ENCODE measurements at regions not wholly inside any gene's neighbourhood (a gene's known extent, or its start where the extent isn't known, plus 50 kb on each side); places are given as distances from the start of the nearest gene placed in this dataset.

GRCh38 chr1:38132681-38133080, 86.1 kb upstream of the POU3F1 start:
- H3K4me3 ChIP-seq (ENCODE audit: low read depth, low read length), result no peak overlapping the region
- TF ChIP-seq, protein P1, sequence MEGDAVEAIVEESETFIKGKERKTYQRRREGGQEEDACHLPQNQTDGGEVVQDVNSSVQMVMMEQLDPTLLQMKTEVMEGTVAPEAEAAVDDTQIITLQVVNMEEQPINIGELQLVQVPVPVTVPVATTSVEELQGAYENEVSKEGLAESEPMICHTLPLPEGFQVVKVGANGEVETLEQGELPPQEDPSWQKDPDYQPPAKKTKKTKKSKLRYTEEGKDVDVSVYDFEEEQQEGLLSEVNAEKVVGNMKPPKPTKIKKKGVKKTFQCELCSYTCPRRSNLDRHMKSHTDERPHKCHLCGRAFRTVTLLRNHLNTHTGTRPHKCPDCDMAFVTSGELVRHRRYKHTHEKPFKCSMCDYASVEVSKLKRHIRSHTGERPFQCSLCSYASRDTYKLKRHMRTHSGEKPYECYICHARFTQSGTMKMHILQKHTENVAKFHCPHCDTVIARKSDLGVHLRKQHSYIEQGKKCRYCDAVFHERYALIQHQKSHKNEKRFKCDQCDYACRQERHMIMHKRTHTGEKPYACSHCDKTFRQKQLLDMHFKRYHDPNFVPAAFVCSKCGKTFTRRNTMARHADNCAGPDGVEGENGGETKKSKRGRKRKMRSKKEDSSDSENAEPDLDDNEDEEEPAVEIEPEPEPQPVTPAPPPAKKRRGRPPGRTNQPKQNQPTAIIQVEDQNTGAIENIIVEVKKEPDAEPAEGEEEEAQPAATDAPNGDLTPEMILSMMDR (IDR thresholded peaks at IDR 0.05; ENCODE audit: insufficient read depth, low read depth, low read length), result no peak
- DNase-seq (ENCODE audit: low read depth), result no peak

GRCh38 chr1:38131024-38131585, 84.5 kb upstream of the POU3F1 start:
- no peak overlapping the region for H3K4me3 ChIP-seq (ENCODE audit: low read depth, low read length)
- TF ChIP-seq, protein P1 (IDR thresholded peaks at IDR 0.05; ENCODE audit: insufficient read depth, low read depth, low read length), result no peak
- no peak for DNase-seq (ENCODE audit: low read depth)

- DNase-seq (ENCODE audit: low read depth), result no peak
- TF ChIP-seq, protein P1 (IDR thresholded peaks at IDR 0.05; ENCODE audit: insufficient read depth, low read depth, low read length), result no peak
Observed at GRCh38 chr1:38129971-38130370, 83.4 kb upstream of the POU3F1 start.

DNA sequence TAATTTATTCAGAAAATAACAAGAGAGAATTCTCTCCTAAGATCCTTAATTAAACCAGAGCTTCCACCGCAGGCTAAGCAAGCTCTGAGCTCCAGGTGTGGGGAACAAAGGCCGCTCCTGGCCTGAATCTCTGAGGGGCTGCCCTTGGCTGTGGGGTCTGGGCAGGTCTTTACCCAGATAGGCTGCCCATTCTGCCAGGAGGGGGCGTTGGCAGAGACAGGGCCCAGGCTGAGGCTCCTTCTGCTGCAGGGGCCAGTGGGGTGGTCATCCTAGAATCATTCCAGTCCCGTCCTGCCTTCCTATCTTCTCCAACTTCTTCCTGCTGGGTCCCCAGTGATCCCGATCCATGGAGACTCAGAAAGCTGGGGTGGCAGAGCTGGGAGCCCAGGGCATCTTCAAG, 82.9 kb upstream of the POU3F1 start:
- DNase-seq (ENCODE audit: low read depth), result no peak
- H3K4me3 ChIP-seq (ENCODE audit: low read depth, low read length), result no peak overlapping the region
- TF ChIP-seq, protein P1 (IDR thresholded peaks at IDR 0.05; ENCODE audit: insufficient read depth, low read depth, low read length), result no peak

More at GRCh38 chr1:38129971-38130370, 83.4 kb upstream of the POU3F1 start:
- H3K4me3 ChIP-seq (ENCODE audit: low read depth, low read length), result no peak overlapping the region

- TF ChIP-seq, protein P1 (IDR thresholded peaks at IDR 0.05; ENCODE audit: insufficient read depth, low read depth, low read length), result no peak
- DNase-seq (ENCODE audit: low read depth), result no peak
- H3K4me3 ChIP-seq (ENCODE audit: low read depth, low read length), result no peak overlapping the region
Observed at GRCh38 chr1:38128926-38129453, 82.4 kb upstream of the POU3F1 start.

- TF ChIP-seq, protein P1 (IDR thresholded peaks at IDR 0.05; ENCODE audit: insufficient read depth, low read depth, low read length), result no peak
- DNase-seq (ENCODE audit: low read depth), result no peak
- no peak overlapping the region for H3K4me3 ChIP-seq (ENCODE audit: low read depth, low read length)
Observed at GRCh38 chr1:38128511-38128910, 81.9 kb upstream of the POU3F1 start.

- no peak overlapping the region for H3K4me3 ChIP-seq (ENCODE audit: low read depth, low read length)
- peak; percentile 13 for DNase-seq (ENCODE audit: low read depth)
- TF ChIP-seq, protein P1 (IDR thresholded peaks at IDR 0.05; ENCODE audit: insufficient read depth, low read depth, low read length), result no peak
Observed at GRCh38 chr1:38127428-38127827, 80.8 kb upstream of the POU3F1 start.

Measured in fibroblast of villous mesenchyme (primary cell).